ENCODE measurements at regions not wholly inside any gene's neighbourhood (a gene's known extent, or its start where the extent isn't known, plus 50 kb on each side); places are given as distances from the start of the nearest gene placed in this dataset.
"Not testable (repeated sequence)": the region's sequence is repeated elsewhere in the genome, so short reads cannot be mapped to it uniquely, and the experiment has no call there.

DNA sequence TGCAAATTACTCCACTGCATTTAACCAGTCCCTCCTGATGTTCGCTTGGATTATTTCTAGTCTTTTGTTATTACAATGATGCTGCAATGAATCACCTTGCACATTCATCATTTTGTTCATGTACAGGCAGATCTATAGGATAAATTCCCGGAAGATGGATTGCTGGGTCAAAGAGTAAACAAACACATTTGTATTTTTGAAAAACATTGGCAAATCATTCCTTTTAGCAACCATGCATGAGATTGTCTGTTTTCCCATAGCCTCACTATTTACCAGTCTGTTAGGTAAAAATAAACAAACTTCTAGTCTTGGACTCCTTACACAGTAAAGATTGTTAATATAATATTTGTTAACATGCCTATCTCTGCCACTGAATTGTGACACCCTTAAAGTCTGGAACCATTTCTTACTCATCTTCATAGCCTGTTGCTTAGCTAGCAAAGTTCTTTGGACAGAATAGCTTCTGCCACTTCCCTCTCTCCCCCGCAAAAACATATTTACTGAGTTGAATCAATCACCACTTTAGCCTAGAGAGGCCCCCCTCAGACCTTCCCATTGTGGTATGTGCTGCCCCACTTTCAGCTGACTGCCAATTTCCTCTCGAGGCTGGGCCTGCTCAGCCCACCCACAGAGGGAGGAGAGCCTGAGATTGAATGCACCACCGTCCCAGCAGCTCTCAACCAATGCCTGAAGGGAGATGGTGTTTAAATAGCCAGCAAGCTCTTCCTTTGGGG, 108.4 kb upstream of the ATXN3L start:
- DNase-seq (ENCODE audit: low read depth in 1 of 2, low spot score in 1 of 2) = no peak

DNA sequence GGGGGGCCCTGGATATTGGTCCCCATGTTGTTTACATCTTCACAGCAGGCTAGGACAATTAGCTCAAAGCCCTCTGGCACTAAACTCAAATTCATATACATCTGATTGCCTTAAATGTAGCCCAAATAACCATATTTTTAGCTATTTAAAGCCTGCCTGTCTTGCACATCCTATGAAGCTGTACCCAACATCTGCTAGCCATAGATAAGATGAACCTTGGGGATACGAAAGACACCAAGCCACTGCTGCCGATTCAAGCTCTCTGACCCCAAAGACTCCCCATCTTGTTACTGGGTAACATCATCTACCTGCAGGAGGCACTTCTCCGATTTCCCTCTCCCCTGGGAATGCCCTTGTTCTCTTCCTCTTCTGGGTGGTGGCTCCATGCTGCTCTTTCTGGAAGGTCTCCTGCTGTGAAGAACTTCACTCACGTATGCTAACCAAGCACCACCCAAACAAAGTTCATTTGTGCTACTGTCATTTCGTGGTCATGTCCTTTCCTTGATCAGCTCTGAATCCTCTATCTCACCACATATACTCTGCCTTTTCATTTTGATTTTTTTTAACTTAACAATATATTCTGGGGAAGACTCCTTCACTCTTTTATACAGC, 107.7 kb upstream of the ATXN3L start:
- DNase-seq (ENCODE audit: low read depth in 1 of 2, low spot score in 1 of 2) = no peak

DNA sequence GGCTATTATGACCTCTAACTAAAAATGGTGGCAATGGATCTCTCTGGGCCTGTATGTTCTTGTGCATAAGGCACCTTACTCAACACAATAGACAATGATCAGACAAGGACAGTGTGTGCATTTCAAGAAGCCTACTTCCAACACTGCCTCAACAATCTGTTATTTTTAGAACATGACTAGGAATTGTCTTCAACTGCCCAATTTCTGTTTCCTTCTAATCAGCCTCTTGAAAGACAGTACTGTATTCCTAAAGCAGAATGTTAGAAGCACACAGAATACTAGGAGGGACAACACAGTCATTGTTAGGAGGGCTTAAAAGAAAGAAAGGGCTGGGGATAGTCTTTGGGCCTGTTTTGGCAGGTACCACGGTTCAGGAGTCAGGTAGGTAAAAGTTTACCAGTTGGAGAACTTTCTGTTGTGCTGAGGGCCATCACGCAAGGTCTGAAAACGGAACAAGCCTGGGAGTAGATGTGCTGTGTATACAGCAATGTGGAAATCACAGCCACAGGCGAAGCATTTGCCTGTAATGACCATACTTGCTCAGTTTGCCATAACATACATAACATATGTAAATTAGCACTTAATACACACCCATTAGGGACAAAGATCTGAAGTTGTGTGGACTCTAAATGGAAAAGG, 100.8 kb upstream of the ATXN3L start:
- DNase-seq (ENCODE audit: low read depth in 1 of 2, low spot score in 1 of 2) = no peak

DNA sequence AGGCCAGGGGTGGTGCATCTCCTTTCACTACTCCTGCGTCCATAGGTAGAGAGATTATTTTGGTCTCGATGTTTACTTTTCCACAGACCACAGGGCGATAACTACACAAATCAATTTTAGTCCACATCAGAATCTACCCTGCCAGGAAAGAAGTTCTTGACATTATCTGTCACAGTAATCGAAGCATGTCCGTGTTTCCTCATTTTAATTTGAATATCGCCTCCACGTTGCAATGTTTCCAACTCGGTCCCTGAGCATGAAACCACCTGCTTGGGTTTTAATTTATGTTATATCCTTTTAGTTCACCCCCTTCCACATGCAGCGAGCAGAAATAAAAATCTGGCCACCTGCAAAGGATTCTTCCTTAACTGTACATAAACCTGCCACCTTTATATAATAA, 100.1 kb upstream of the ATXN3L start:
- no peak for DNase-seq (ENCODE audit: low read depth in 1 of 2, low spot score in 1 of 2)

DNA sequence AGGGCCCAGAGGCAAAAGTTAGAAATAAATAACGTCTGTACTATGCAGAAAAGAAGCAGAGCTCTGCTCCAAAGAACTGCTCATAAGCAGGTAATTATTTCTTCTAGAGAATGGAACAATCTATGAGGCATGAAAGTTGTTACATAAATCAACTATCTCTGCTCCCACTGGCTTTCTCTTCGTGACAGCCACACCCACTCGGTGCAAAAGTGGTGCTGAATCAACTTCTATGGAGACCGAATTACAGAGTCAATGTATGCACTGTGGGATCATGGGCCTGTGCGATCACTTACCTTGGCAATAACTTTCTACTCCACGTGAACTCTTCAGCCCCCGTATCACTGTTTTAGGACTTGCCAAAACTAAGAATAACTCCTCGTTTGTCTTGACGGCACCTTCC, 99.4 kb upstream of the ATXN3L start:
- no peak for DNase-seq (ENCODE audit: low read depth in 1 of 2, low spot score in 1 of 2)

DNA sequence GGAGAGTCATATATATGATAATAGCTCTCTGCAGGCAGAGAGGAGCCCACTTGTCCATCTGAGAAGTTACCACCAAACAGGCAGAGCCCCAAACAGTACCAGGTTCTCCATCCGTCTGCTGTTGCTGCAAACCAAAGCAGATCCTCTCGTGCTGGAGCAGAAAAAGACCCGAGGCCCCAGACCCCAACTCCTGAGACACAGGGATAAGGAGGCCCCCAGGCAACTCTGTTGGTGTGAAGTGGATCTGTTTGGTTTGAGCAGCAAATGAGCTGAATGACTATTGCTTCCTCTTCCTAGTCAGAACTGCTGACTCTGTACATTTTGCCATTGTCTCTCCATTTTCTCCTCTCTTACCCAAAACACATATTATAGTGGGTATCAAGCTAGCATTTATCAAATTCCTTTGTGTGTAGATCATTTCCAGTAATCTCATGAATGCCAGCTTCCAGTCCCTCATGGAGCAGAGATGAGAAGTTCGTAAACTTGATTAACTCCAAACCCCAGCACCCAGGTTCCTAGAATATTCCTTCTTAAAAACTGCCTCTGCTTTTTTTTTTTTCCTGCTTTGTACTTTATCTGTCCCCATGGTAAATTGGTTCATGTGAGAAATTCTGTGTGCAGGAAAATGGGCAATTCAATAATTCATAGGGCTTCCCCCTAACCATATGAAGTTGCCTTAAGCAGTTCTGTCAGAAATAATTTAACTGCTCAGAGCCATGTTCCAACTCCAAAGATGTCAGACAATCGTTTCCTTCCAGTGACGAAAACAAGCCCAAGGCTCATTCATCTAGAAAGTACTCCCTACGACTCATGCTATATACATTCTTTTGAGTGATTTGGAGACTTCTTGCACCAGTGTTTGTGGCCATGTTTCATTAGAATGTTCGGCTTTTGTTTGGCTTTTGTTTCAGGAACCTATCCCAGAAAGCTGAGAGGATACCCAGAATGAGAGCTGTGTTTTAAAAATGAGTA, 98.6 kb upstream of the ATXN3L start:
- no peak for DNase-seq (ENCODE audit: low read depth in 1 of 2, low spot score in 1 of 2)

DNA sequence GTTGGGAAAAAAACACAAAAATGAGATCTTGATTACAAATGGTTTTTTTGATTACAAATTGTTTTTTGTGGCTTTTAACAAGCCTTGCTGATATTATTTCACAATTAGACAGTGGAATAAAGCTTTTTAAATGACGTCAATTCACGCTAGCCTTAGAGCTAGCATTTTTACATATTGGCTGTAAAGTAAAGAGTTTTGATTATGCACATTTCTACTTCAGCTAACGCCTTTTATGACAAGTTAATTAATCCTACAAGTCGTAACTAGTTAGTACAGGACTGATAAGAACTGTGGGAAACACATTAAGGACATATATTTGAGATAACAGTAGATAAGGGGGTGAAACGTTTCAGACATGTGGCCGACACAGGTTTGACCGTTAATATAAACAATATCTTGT, 95.7 kb upstream of the ATXN3L start:
- DNase-seq (ENCODE audit: low read depth in 1 of 2, low spot score in 1 of 2) = no peak

DNA sequence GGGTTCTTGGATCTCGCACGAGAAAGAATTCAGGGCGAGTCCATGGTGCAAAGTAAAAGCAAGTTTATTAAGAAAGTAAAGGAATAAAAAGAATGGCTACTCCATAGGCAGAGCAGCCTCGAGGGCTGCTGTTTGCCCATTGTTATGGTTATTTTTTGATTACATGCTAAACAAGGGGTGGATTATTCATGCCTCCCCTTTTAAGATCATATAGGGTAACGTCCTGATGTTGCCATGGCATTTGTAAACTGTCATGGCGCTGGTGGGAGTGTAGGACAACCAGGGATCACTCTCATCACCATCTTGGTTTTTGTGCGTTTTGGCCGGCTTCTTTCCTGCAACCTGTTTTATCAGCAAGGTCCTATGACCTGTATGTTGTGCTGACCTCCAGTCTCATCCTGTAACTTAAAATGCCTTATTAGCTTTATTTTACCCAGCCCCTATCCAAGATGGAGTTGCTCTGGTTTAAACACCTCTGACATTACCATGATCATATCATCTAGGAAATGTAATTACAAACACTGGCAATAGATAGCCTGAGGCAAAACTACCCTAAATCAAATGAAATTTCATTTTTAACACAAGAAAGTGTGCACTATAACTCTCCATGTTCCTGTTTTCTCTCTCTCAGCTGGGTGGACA, 94.3 kb upstream of the ATXN3L start:
- no peak for DNase-seq (ENCODE audit: low read depth in 1 of 2, low spot score in 1 of 2)

DNA sequence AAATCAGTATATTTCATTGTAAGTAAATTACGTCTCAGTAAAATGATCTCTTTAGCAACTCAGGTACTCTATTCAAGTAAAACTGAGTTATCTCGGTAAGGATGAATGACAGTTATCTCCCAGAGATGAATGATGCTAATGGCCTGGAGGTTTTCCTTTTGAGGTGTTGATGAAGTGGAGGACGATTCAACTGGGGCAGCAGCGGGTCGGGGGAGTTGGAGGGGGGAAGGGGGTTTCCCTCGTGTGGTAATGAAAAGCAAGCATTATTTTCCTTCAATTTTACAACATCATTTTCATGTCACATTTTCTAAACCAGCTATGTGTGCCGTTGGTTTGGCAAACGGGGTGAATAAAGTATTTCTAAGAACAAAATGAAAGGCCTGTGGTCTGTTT, 92.4 kb upstream of the ATXN3L start:
- no peak for DNase-seq (ENCODE audit: low read depth in 1 of 2, low spot score in 1 of 2)

DNA sequence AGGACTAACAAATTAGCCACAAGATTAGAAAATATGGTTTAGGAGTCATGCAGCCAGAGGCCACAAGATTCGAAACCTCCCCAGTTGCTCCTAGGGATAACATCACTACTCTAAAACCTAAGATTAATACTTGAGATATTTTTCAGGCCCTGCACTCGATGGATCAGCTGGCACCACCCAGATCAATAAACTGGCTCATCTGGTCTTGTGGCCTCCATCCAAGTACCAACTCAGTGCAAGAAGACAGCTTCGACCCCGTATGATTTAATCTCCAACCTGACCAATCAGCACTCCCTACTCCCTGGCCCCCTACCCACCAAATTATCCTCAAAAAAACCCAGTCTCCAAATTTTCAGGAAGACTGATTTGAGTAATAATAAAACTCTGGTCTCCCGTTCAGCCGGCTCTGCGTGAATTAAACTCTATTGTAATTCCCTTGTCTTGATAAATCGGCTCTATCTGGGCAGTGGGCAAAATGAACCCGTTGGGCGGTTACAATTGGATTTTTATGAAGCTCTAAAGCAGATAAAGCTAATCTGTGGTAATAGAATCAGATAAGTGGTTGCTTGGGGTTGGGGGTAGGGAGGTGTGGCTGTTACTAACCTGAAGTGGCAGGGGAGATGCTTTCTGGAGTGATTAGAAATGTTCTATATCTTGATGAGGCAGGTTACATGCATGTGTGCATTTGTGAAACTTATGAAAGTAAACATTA, 91.8 kb upstream of the ATXN3L start:
- DNase-seq (ENCODE audit: low read depth in 1 of 2, low spot score in 1 of 2) = no peak

DNA sequence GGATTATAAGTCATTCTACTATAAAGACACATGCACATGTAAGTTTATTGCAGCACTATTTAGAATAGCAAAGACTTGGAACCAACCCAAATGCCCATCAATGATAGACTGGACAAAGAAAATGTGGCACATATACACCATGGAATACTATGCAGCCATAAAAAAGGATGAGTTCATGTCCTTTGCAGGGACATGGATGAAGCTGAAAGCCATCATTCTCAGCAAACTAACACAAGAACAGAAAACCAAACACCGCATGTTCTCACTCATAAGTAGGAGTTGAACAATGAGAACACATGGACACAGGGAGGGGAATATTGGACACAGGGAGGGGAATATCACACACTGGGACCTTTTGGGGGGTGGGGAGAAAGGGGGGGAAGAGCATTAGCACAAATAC, 88.7 kb upstream of the ATXN3L start:
- DNase-seq (ENCODE audit: low read depth in 1 of 2, low spot score in 1 of 2) = not testable (repeated sequence)

DNA sequence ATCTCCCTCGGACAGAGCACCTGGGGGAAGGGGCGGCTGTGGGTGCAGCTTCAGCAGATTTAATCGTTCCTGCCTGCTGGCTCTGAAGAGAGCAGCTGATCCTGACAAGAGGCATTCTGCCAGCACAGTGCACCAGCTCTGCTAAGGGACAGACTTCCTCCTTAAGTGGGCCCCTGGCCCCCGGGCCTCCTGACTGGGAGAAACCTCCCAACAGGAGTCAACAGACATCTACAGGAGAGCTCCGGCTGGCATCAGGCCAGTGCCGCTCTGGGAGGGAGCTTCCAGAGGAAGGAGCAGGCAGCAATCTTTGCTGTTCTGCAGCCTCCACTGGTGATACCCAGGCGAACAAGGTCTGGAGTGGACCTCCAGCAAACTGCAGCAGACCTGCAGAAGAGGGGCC, 84.9 kb upstream of the ATXN3L start:
- DNase-seq (ENCODE audit: low read depth in 1 of 2, low spot score in 1 of 2) = not testable (repeated sequence)

DNA sequence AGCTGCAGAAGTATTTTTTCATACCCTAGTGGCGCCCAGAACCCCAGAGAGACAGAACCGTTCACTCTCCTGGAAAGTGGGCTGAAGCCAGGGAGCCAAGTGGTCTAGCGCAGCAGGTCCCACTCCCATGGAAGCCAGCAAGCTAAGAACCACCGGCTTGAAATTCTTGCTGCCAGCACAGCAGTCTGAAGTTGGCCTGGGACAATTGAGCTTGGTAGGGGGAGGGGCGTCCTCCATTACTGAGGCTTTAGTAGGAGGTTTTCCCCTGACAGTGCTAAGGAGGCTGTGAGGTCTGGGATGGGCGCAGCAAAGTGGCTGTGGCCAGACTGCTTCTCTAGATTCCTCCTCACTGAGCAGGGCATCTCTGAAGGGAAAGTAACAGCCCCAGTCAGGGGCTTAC, 84.5 kb upstream of the ATXN3L start:
- DNase-seq (ENCODE audit: low read depth in 1 of 2, low spot score in 1 of 2) = no peak

DNA sequence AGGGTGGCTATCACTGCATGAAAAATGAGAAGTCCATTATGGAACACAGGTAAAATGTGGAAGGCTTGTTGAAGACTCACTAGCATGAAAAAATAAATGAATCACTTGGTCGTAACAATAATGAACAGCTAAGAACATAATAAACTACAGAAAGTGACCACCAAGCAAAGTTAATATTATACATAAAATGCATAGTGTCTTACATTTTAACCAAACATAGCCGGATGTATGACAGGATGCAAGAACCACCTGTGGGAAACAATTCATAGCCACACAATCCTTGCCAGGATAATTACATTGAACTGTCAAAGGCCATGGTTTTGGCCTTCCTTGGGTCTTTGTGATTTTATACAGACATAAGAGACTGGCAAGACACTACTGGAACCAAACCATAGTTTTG, 81.9 kb upstream of the ATXN3L start:
- no peak for DNase-seq (ENCODE audit: low read depth in 1 of 2, low spot score in 1 of 2)

DNA sequence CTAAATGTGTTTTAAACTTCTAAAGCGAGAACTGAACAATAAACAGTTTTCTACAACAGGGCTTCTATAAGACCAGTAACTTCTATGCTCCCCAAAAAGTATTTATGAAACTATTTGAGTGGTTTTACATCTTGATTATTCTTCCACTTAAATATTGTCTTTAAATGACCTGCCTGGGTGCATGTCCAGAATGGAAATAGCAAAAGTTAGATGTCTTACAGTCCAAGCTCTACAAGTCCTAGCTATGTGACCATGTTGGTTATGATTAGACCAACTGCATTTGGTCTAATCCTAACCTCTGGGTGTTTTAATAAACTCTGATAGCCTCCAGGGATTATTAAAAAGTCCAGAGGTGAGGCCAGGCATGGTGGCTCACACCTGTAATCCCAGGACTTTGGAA, 79.0 kb upstream of the ATXN3L start:
- DNase-seq (ENCODE audit: low read depth in 1 of 2, low spot score in 1 of 2) = no peak

DNA sequence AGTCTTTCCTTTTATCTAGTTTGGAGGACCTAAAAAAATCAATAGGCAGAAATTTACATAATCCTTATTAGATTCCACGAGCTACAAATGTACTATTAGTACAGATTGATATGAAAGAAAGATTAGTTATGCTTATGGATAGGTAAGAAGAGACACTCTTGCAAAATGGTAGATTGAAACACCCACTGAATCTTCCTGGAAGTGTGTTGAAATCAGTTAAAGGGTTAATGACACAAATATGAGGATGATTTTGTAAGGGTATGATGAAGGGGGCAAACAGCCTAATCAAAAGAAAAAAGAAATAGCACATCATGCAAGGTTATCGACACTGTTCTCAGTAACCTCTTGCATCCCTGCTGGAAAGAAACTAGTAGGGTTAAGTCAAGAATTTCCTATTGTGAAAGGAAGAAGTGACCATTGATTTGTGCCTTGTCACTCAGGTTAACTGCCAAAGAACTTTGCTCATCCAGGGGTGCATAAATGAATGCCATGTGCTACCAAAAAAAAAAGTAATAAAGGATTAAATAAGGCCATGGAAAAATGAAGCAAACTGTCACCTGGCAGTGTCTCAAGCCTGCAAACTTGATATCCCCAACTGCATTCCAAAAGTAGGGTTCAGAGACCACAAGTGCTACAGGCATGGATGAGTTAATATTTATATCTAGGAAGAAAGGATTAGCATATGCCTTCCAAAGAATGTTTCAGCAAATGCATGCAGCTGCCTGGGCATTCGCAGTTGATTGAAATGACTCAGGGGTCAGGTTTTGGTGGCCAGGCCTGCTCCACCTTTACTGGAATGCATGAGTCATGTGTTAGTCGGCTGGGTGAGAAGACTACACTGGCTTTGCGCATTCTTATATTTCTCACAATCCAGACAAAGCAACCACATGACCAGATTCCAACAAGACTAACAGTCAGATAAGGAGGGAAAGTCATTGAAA, 78.3 kb upstream of the ATXN3L start:
- DNase-seq (ENCODE audit: low read depth in 1 of 2, low spot score in 1 of 2) = no peak

DNA sequence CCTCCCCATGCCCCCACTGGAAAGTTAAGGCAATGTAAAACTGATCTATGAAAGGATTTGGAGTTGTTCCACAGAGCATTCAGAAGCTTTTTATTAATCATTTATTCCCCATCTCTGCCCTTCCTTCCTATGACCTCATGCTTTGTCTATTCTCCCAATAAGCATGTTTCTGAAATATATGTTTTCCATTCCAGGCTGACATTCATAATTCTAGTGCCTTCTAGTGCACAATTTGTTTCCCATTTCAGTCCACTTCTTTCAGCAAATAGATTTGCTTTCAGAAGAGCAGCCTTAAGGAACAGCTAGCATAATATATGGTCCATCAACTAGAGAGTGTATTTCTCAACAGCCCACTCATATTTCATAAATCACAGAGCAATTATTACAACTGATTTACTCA, 77.1 kb upstream of the ATXN3L start:
- no peak for DNase-seq (ENCODE audit: low read depth in 1 of 2, low spot score in 1 of 2)

DNA sequence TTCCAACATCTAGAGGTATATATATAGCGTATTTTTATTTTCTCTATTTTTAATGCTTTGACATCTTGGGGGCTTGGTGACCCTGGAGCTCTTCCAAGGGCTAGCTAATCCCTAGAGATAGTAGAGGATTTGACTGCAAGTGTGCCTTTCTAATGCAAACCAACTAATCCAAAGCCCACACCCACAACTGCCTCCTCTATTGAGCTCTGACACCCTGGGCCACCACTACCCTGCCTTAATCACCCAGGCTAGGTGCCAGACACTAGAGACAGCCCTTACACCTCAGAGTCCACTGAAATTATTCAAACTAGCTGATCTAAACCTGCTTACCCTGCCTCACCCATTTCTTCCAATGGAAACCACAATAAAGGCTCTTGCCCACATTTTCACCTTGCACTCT, 69.6 kb upstream of the ATXN3L start:
- DNase-seq (ENCODE audit: low read depth in 1 of 2, low spot score in 1 of 2) = no peak

Measured in stimulated activated CD4-positive, alpha-beta T cell treated with anti-CD3 and anti-CD28 coated beads, Interleukin-15, amount 100 ng/mL, for 1 hour (primary cell).